ENCODE measurements at regions not wholly inside any gene's neighbourhood (a gene's known extent, or its start where the extent isn't known, plus 50 kb on each side); places are given as distances from the start of the nearest gene placed in this dataset.

DNA sequence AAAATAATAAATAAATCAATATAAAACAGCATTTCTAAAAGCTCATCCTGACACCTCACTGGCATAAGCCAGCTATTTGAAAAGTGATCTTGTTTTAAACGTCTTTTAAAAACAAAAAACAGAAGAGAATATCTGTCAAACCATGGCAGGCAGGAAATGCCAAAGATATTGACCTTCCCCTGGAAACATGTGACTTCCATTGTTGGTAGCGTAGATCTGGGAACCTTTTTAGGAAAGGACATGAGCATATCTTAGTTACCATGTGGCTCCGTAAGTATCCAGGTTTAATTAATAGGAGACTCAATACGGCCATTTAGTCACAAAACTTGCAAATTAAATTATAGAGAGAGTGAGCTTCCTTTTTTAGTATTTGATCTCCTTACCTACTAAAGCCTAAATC, 83.0 kb upstream of the KLHL4 start:
- TF ChIP-seq CTCF (conservative IDR thresholded peaks at IDR 0.05; ENCODE audit: low read depth, low read length), result no peak
- no peak for TF ChIP-seq EZH2 (IDR thresholded peaks at IDR 0.05; ENCODE audit: low read length, unreplicated experiment)
- TF ChIP-seq EZH2phosphoT487 (IDR thresholded peaks at IDR 0.05; ENCODE audit: borderline replicate concordance, low read length), result no peak

All from PC-3 (cell line).